ENCODE measurements at regions not wholly inside any gene's neighbourhood (a gene's known extent, or its start where the extent isn't known, plus 50 kb on each side); places are given as distances from the start of the nearest gene placed in this dataset.
"Not testable (repeated sequence)": the region's sequence is repeated elsewhere in the genome, so short reads cannot be mapped to it uniquely, and the experiment has no call there.

DNA sequence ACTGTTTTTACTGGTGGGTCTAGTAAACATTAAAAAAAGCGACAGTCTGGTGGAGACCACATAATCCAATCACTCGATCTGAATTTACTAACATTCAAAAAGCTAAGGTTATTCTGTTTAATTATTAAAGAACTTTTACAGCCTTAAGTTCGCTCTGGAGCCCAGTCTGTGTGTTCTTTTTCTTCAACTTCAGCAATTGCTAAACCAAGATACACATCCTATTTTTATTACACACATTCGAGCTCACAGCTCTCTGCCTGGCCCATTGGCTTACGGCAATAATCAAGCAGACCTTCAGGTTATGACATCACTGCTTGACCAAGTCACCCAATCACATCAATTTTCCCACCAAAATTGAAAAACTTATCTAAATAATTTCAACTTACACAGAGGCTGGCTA is 57.4 kb upstream of the PRSS16 start:
- CTCF ChIA-PET, result no interaction called here
- Mint-ChIP-seq H3K9me3 (no peaks in the 10 kb centered on the region), H3K4me3 (no peak overlapping the region), H3K4me1 (peaks cover 20% of the 10 kb centered on the region), H3K27ac (no peak overlapping the region), H3K27me3 (ENCODE audit: low read depth) (peaks cover 22% of the 10 kb centered on the region), H3K36me3 (no peaks in the 10 kb centered on the region)
- ATAC-seq (no peak), DNase-seq (ENCODE audit: low spot score) (no peak)
- POLR2A ChIA-PET, result no interaction called here
- no peak for TF ChIP-seq NR3C1 (CRISPR knock-in tag; conservative IDR thresholded peaks at IDR 0.05; ENCODE audit: low read depth)
- TF ChIP-seq NR2C2 (CRISPR knock-in tag; IDR thresholded peaks at IDR 0.05), result no peak
- TF ChIP-seq, protein P1, sequence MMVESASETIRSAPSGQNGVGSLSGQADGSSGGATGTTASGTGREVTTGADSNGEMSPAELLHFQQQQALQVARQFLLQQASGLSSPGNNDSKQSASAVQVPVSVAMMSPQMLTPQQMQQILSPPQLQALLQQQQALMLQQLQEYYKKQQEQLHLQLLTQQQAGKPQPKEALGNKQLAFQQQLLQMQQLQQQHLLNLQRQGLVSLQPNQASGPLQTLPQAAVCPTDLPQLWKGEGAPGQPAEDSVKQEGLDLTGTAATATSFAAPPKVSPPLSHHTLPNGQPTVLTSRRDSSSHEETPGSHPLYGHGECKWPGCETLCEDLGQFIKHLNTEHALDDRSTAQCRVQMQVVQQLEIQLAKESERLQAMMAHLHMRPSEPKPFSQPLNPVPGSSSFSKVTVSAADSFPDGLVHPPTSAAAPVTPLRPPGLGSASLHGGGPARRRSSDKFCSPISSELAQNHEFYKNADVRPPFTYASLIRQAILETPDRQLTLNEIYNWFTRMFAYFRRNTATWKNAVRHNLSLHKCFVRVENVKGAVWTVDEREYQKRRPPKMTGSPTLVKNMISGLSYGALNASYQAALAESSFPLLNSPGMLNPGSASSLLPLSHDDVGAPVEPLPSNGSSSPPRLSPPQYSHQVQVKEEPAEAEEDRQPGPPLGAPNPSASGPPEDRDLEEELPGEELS (CRISPR knock-in tag; IDR thresholded peaks at IDR 0.05), result no peak
- no peak for TF ChIP-seq FOXJ3 (CRISPR knock-in tag; IDR thresholded peaks at IDR 0.05; ENCODE audit: borderline replicate concordance)
- TF ChIP-seq, protein P2, sequence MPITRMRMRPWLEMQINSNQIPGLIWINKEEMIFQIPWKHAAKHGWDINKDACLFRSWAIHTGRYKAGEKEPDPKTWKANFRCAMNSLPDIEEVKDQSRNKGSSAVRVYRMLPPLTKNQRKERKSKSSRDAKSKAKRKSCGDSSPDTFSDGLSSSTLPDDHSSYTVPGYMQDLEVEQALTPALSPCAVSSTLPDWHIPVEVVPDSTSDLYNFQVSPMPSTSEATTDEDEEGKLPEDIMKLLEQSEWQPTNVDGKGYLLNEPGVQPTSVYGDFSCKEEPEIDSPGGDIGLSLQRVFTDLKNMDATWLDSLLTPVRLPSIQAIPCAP (CRISPR knock-in tag; IDR thresholded peaks at IDR 0.05), result no peak
- no peak for TF ChIP-seq PREB (CRISPR knock-in tag; IDR thresholded peaks at IDR 0.05; ENCODE audit: borderline replicate concordance)
- TF ChIP-seq HMGXB4 (CRISPR knock-in tag; IDR thresholded peaks at IDR 0.05), result no peak
- no peak for TF ChIP-seq CREB1 (CRISPR knock-in tag; IDR thresholded peaks at IDR 0.05)
- TF ChIP-seq AR (CRISPR knock-in tag; IDR thresholded peaks at IDR 0.05), result no peak
- no peak for TF ChIP-seq STAT6 (CRISPR knock-in tag; conservative IDR thresholded peaks at IDR 0.05; ENCODE audit: low read depth)
- TF ChIP-seq NFYB (CRISPR knock-in tag; conservative IDR thresholded peaks at IDR 0.05; ENCODE audit: low read depth), result no peak
- no peak for TF ChIP-seq ZNF671 (CRISPR knock-in tag; IDR thresholded peaks at IDR 0.05)
- TF ChIP-seq, protein P3, sequence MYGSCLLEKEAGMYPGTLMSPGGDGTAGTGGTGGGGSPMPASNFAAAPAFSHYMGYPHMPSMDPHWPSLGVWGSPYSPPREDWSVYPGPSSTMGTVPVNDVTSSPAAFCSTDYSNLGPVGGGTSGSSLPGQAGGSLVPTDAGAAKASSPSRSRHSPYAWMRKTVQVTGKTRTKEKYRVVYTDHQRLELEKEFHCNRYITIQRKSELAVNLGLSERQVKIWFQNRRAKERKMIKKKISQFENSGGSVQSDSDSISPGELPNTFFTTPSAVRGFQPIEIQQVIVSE (CRISPR knock-in tag; IDR thresholded peaks at IDR 0.05; ENCODE audit: borderline replicate concordance), result no peak
- no peak for TF ChIP-seq GRHL2 (CRISPR knock-in tag; IDR thresholded peaks at IDR 0.05; ENCODE audit: insufficient replicate concordance, severe bottlenecking)
- no peak for TF ChIP-seq OVOL2 (CRISPR knock-in tag; IDR thresholded peaks at IDR 0.05; ENCODE audit: borderline replicate concordance)
- TF ChIP-seq FOXK1 (CRISPR knock-in tag; IDR thresholded peaks at IDR 0.05), result no peak
- TF ChIP-seq NFATC4 (CRISPR knock-in tag; IDR thresholded peaks at IDR 0.05), result no peak
- TF ChIP-seq TEAD1 (CRISPR knock-in tag; IDR thresholded peaks at IDR 0.05), result no peak
- no peak for TF ChIP-seq ZNF232 (CRISPR knock-in tag; IDR thresholded peaks at IDR 0.05)

DNA sequence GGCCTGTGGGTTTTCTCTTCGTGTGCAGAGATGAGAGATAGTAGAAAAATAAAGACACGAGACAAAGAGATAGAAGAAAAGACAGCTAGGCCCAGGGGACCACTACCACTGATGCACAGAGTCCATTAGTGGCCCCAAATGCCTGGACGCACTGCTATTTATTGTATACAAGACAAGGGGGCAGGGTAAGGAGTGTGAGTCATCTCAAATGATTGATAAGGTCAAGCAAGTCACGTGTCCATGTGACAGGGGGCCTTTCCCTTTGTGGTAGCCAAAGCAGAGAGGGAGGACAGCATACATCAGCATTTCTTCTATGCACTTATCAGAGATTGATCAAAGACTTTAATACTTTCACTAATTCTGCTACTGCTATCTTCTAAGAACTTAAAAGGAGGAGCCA is 53.0 kb upstream of the PRSS16 start:
- H3K4me1 Mint-ChIP-seq; H3K36me3 Mint-ChIP-seq; CTCF ChIA-PET; H3K9me3 Mint-ChIP-seq; DNase-seq (ENCODE audit: low spot score); POLR2A ChIA-PET; H3K27ac Mint-ChIP-seq; H3K27me3 Mint-ChIP-seq (ENCODE audit: low read depth); ATAC-seq; H3K4me3 Mint-ChIP-seq: not testable (repeated sequence)

GRCh38 chr6:27195547-27195946 is 52.0 kb upstream of the PRSS16 start:
- DNase-seq (ENCODE audit: low spot score); H3K4me3 Mint-ChIP-seq; ATAC-seq; H3K4me1 Mint-ChIP-seq; H3K9me3 Mint-ChIP-seq; CTCF ChIA-PET; H3K27me3 Mint-ChIP-seq (ENCODE audit: low read depth); H3K36me3 Mint-ChIP-seq; H3K27ac Mint-ChIP-seq; POLR2A ChIA-PET: not testable (repeated sequence)

All from WTC11 (cell line).